ENCODE measurements at regions not wholly inside any gene's neighbourhood (a gene's known extent, or its start where the extent isn't known, plus 50 kb on each side); places are given as distances from the start of the nearest gene placed in this dataset.

GRCh38 chr6:165937564-165938358 lies 229.9 kb downstream of the TBXT start:
- no peak for TF ChIP-seq POLR2A (IDR thresholded peaks at IDR 0.05)
- TF ChIP-seq CTCF (IDR thresholded peaks at IDR 0.05), result no peak

Data from right lobe of liver (tissue), 4 donors.